Astrocyte (in vitro differentiated cells and primary cell): ENCODE measurements at regions not wholly inside any gene's neighbourhood (a gene's known extent, or its start where the extent isn't known, plus 50 kb on each side); places are given as distances from the start of the nearest gene placed in this dataset.

Source experiments
- CTCF ChIP-seq: IDR thresholded peaks from 2 replicates; pipeline ENCODE4 v1.5.1; 2011; ENCODE audit warnings: low read depth, mild to moderate bottlenecking, inconsistent platforms, low read length, moderate library complexity; ENCODE audit not compliant: insufficient read depth
- EZH2 ChIP-seq: IDR thresholded peaks from 2 replicates; pipeline ENCODE4 v1.6.1; 2012; ENCODE audit warnings: mild to moderate bottlenecking, low read length, inconsistent platforms; ENCODE audit not compliant: insufficient read depth

- TF ChIP-seq CTCF (no peak), EZH2 (no peak)
Measured at GRCh38 chr5:72667708-72668107, 148.8 kb upstream of the TNPO1 start.
